Fibroblast of the aortic adventitia (primary cell): ENCODE measurements at regions not wholly inside any gene's neighbourhood (a gene's known extent, or its start where the extent isn't known, plus 50 kb on each side); places are given as distances from the start of the nearest gene placed in this dataset.
A peak's percentile ranks its signal among the peaks of the same experiment; 100 is the strongest.

Source experiments
- DNase-seq: peaks from one replicate; pipeline ENCODE4 v3.0.0-alpha.2; 2010; ENCODE audit warnings: low read depth
- H3K4me3 ChIP-seq: 2 replicates; pipeline ENCODE4 v1.5.1; 2011; ENCODE audit warnings: low read depth, mild to moderate bottlenecking, control low read depth, low read length, moderate library complexity
- TF ChIP-seq, protein P1 (sequence below): IDR thresholded peaks from 2 replicates; pipeline ENCODE4 v1.5.1; 2011; ENCODE audit warnings: mild to moderate bottlenecking, low read length, control low read depth, inconsistent platforms; ENCODE audit not compliant: insufficient read depth

- TF ChIP-seq, protein P1, sequence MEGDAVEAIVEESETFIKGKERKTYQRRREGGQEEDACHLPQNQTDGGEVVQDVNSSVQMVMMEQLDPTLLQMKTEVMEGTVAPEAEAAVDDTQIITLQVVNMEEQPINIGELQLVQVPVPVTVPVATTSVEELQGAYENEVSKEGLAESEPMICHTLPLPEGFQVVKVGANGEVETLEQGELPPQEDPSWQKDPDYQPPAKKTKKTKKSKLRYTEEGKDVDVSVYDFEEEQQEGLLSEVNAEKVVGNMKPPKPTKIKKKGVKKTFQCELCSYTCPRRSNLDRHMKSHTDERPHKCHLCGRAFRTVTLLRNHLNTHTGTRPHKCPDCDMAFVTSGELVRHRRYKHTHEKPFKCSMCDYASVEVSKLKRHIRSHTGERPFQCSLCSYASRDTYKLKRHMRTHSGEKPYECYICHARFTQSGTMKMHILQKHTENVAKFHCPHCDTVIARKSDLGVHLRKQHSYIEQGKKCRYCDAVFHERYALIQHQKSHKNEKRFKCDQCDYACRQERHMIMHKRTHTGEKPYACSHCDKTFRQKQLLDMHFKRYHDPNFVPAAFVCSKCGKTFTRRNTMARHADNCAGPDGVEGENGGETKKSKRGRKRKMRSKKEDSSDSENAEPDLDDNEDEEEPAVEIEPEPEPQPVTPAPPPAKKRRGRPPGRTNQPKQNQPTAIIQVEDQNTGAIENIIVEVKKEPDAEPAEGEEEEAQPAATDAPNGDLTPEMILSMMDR = no peak
- no peak for DNase-seq
- H3K4me3 ChIP-seq = no peak overlapping the region
These were observed 471.8 kb downstream of the TFAP2A start for GRCh38 chr6:9943026-9943425.

- no peak overlapping the region for H3K4me3 ChIP-seq
- no peak for DNase-seq
- TF ChIP-seq, protein P1 = no peak
These were observed 472.7 kb downstream of the TFAP2A start for GRCh38 chr6:9942131-9942530.

DNA sequence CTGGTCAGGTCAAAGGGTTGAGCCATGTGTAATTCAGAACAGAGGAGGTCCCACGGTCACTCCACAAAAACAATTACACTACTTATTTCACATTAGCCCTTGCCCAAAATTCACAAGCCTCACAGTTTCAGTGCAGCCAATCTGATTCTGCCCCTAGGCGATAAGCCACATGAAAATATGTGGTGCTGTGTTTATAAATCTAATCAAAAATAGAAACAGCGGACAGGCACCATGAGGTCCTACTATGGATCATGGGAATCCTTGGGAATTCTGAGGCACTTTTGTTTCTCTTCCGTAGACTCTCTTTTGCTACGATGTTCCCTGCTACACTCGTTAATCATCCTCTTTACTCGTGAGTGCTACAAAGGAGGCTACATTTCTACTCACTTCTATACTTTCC, 476.1 kb downstream of the TFAP2A start:
- TF ChIP-seq, protein P1 = no peak
- no peak overlapping the region for H3K4me3 ChIP-seq
- no peak for DNase-seq

DNA sequence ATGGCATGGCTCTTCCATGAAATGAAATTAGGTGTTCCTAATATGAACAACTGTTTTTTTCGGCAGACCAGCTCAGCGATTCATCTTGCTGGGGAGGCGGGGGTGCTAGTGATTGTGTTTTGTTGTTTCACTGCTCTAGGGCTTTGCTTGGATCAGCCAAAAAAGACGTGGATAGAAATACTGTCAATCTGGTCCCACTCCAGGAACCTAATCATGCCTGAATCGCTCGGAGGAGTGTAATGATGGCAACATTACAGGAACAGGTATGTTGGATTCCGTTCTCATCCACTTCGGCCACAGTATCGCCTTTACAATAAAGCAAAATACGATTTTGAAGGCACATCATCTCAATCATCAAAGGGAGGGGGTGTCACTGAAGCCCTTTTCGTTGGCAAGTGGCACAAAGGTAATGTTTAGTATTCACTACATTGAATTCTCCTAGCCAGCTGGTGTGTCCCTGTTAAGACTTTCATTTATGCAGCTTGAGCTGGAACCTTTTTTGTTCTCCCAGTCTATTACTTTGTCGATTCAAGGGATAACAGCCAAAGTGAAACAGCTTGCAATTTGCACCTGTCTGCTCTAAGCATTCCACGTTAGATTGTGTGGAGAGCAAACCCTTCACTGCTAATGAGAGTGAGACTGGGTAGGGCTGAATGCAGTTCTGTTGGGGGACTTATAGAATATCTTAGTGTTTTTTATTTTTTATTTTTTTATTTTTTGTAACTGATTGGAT, 477.7 kb downstream of the TFAP2A start:
- H3K4me3 ChIP-seq = no peak overlapping the region
- no peak for DNase-seq
- TF ChIP-seq, protein P1 = no peak

DNA sequence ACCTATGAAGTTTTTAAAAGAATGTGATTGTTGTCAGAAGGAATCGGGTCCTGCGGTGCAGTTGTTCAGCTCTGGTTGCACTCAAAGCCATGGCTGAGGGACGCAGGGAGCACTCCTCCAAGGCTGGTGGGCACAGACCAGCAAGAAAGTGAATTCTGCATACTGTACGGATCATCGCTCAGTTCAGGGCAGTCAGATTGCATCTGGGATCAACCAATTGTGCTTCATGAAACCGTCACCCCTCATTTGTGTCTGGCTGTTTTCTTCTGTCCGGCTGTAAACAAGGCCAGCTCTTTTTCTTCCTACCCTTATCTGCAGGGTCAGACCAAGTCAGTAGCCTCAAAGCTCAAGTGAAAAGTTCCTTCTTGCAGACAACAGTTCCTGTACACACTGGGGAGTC, 478.3 kb downstream of the TFAP2A start:
- DNase-seq = no peak
- TF ChIP-seq, protein P1 = no peak
- no peak overlapping the region for H3K4me3 ChIP-seq

DNA sequence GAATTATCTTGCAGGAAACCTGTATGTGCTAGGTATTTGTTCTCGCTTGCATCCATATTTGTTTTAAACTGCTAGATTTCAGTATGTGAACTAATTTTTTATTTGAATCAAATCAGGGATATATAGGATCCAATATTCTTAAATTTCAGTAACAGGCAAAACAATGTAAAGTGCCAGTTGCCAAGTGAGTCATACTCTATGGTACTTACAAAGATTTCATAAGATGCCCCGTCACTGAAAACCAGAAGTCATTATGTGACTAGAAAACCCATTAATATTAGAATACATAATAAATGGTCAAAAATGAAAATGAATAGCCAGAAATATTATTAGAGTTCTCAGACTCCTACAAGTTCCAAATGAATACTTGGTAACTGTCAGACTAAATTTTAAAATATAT, 481.2 kb downstream of the TFAP2A start:
- TF ChIP-seq, protein P1 = no peak
- peak; percentile 9 for DNase-seq
- H3K4me3 ChIP-seq = no peak overlapping the region

DNA sequence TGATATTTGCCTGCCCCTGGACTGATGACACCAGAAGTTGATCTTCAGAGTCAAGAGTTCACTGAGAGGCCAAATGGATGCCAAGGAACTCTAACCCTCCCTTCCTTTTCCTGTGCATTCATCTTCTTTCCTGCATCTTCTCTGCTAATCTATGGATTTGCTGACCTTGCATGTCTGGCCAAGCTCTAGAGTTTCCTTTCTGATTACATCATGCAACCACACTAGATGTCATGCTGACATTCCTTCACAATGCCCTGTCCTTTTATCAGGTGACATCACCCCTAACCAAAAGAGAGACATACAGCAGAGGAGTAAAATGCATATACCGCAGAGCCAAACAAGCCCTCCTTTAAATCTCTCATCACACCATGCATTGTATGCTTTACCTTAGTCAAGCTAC, 487.6 kb downstream of the TFAP2A start:
- TF ChIP-seq, protein P1 = no peak
- DNase-seq = no peak
- H3K4me3 ChIP-seq = no peak overlapping the region
